HEK293 (cell line): ENCODE measurements at regions not wholly inside any gene's neighbourhood (a gene's known extent, or its start where the extent isn't known, plus 50 kb on each side); places are given as distances from the start of the nearest gene placed in this dataset.

Experiments used
- OSR2 ChIP-seq: fragments of 450-650 bp; formaldehyde crosslinking; IDR thresholded peaks from 2 replicates; pipeline ENCODE4 v1.5.1; 2016; ENCODE audit warnings: missing biosample characterization, missing genetic modification characterization
- SP2 ChIP-seq: fragments of 450-650 bp; formaldehyde crosslinking; IDR thresholded peaks from 2 replicates; pipeline ENCODE4 v1.5.1; 2016; ENCODE audit warnings: missing biosample characterization, missing genetic modification characterization
- YY1 ChIP-seq: fragments of 450-650 bp; formaldehyde crosslinking; IDR thresholded peaks from 2 replicates; pipeline ENCODE4 v1.5.1; 2018; ENCODE audit warnings: missing biosample characterization, missing genetic modification characterization
- ZNF600 ChIP-seq: fragments of 450-650 bp; formaldehyde crosslinking; IDR thresholded peaks from 2 replicates; pipeline ENCODE4 v1.5.1; 2016; ENCODE audit warnings: missing biosample characterization, missing genetic modification characterization
- ZNF610 ChIP-seq: fragments of 450-650 bp; formaldehyde crosslinking; IDR thresholded peaks from 2 replicates; pipeline ENCODE4 v1.5.1; 2016; ENCODE audit warnings: missing biosample characterization, missing genetic modification characterization, borderline replicate concordance
- TF ChIP-seq, protein P1 (sequence below): fragments of 450-650 bp; formaldehyde crosslinking; IDR thresholded peaks from 2 replicates; pipeline ENCODE4 v1.5.1; 2016; ENCODE audit warnings: missing biosample characterization, missing genetic modification characterization
- TF ChIP-seq, protein P2 (sequence below): fragments of 450-650 bp; formaldehyde crosslinking; IDR thresholded peaks from 2 replicates; pipeline ENCODE4 v1.5.1; 2016; ENCODE audit warnings: missing biosample characterization, missing genetic modification characterization
- TF ChIP-seq, protein P3 (sequence below): fragments of 450-650 bp; formaldehyde crosslinking; IDR thresholded peaks from 2 replicates; pipeline ENCODE4 v1.5.1; 2016; ENCODE audit warnings: missing biosample characterization, missing genetic modification characterization

DNA sequence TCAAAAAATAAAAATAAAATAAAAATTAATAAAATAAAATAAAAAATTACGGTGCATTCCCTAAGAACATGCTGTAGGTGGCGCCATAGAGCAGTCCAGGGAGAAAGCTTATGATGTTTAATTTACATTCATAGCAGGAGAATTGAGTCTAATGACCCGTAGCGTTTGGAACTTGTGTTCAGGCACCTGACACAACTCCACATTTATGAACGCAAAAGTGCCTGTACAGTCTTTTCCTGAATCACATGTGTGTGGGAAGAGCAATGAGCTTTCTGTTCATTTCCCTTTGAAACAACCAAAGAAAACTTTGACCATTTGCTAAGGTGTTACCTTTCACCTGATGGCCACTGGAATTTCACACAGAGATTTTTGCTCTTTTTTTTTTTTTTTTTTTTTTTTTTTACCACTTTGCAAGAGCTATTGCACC lies 60.6 kb upstream of the KCNA1 start:
- TF ChIP-seq, protein P1, sequence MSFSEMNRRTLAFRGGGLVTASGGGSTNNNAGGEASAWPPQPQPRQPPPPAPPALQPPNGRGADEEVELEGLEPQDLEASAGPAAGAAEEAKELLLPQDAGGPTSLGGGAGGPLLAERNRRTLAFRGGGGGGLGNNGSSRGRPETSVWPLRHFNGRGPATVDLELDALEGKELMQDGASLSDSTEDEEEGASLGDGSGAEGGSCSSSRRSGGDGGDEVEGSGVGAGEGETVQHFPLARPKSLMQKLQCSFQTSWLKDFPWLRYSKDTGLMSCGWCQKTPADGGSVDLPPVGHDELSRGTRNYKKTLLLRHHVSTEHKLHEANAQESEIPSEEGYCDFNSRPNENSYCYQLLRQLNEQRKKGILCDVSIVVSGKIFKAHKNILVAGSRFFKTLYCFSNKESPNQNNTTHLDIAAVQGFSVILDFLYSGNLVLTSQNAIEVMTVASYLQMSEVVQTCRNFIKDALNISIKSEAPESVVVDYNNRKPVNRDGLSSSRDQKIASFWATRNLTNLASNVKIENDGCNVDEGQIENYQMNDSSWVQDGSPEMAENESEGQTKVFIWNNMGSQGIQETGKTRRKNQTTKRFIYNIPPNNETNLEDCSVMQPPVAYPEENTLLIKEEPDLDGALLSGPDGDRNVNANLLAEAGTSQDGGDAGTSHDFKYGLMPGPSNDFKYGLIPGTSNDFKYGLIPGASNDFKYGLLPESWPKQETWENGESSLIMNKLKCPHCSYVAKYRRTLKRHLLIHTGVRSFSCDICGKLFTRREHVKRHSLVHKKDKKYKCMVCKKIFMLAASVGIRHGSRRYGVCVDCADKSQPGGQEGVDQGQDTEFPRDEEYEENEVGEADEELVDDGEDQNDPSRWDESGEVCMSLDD (tag by site-specific recombination): no peak
- TF ChIP-seq, protein P2, sequence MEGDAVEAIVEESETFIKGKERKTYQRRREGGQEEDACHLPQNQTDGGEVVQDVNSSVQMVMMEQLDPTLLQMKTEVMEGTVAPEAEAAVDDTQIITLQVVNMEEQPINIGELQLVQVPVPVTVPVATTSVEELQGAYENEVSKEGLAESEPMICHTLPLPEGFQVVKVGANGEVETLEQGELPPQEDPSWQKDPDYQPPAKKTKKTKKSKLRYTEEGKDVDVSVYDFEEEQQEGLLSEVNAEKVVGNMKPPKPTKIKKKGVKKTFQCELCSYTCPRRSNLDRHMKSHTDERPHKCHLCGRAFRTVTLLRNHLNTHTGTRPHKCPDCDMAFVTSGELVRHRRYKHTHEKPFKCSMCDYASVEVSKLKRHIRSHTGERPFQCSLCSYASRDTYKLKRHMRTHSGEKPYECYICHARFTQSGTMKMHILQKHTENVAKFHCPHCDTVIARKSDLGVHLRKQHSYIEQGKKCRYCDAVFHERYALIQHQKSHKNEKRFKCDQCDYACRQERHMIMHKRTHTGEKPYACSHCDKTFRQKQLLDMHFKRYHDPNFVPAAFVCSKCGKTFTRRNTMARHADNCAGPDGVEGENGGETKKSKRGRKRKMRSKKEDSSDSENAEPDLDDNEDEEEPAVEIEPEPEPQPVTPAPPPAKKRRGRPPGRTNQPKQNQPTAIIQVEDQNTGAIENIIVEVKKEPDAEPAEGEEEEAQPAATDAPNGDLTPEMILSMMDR (tag by site-specific recombination): no peak
- TF ChIP-seq ZNF600 (tag by site-specific recombination): no peak
- no peak for TF ChIP-seq SP2 (tag by site-specific recombination)
- TF ChIP-seq ZNF610: no peak
- no peak for TF ChIP-seq OSR2 (tag by site-specific recombination)
- TF ChIP-seq, protein P3, sequence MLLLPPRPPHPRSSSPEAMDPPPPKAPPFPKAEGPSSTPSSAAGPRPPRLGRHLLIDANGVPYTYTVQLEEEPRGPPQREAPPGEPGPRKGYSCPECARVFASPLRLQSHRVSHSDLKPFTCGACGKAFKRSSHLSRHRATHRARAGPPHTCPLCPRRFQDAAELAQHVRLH (tag by site-specific recombination): no peak
- TF ChIP-seq YY1 (tag by site-specific recombination): no peak
